MM.1S (cell line): ENCODE measurements at regions not wholly inside any gene's neighbourhood (a gene's known extent, or its start where the extent isn't known, plus 50 kb on each side); places are given as distances from the start of the nearest gene placed in this dataset.

ENCODE experiments used
- CTCF ChIP-seq: fragments of 300-600 bp; sonication (generic); IDR thresholded peaks from 2 replicates; pipeline ENCODE4 v1.5.1; 2016; ENCODE audit warnings: antibody characterized with exemption, low read length, mixed read lengths
- EZH2 ChIP-seq: fragments of 300-600 bp; sonication (generic); optimal IDR thresholded peaks from 2 replicates; pipeline ENCODE3; 2017; ENCODE audit warnings: low read depth, mild to moderate bottlenecking, antibody characterized with exemption, low read length, mixed read lengths
- EZH2phosphoT487 ChIP-seq: fragments of 300-600 bp; sonication (generic); IDR thresholded peaks from 2 replicates; pipeline ENCODE4 v1.6.1; 2018; ENCODE audit warnings: antibody characterized with exemption, low read length

GRCh38 chr17:52209507-52209906 is 51.0 kb upstream of the CA10 start:
- TF ChIP-seq CTCF (no peak), EZH2phosphoT487 (no peak), EZH2 (no peak)
